ENCODE measurements at regions not wholly inside any gene's neighbourhood (a gene's known extent, or its start where the extent isn't known, plus 50 kb on each side); places are given as distances from the start of the nearest gene placed in this dataset.

DNA sequence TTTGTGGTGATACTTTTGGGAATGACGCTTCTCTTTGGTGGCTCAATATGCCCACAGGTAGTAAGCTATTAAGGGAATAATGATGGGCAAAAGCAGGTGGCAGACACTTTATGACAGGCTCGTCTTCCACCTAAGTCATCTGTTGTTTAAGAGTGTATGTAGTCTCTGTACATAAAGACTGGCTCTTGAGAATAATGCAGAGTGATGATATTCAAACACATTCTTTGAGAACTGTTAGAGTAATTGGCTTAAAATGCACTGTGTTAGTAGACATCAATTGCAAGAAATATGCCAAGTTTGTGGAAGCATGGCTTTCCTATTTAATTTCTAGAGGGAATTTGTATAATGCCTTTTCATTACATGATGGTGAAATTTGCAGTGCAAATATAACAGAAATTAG, 694.8 kb upstream of the MIS18BP1 start:
- no peak for TF ChIP-seq CTCF (IDR thresholded peaks at IDR 0.05)
- no peak for TF ChIP-seq POLR2A (IDR thresholded peaks at IDR 0.05)
- no peak for TF ChIP-seq POLR2AphosphoS5 (IDR thresholded peaks at IDR 0.05; ENCODE audit: insufficient read depth in 1 of 2, low read depth in 1 of 2)
